Body of pancreas (tissue), 4 donors: ENCODE measurements at regions not wholly inside any gene's neighbourhood (a gene's known extent, or its start where the extent isn't known, plus 50 kb on each side); places are given as distances from the start of the nearest gene placed in this dataset.
A peak's percentile ranks its signal among the peaks of the same experiment; 100 is the strongest.

Source experiments
- ATAC-seq: fragments of 150-250 bp; one replicate; pipeline ENCODE4 v1.9.1; 2016
- DNase-seq, 4 donors: peaks; one replicate each; pipeline ENCODE4 v3.0.0-alpha.2; 2019
- H3K27ac ChIP-seq, 4 donors: fragments of 200-600 bp; sonication (generic); 1 replicate in 3 of 4; 2 replicates in 1 of 4; pipeline versions ENCODE4 v1.5.1 to v1.6.1; 2016 to 2019; ENCODE audit warnings: mild to moderate bottlenecking in 1 of 4, mixed read lengths in 1 of 4, moderate library complexity in 1 of 4
- H3K27me3 ChIP-seq, 2 donors: fragments of 200-600 bp; sonication (generic); one replicate each; pipeline ENCODE4 v1.6.0; 2016; ENCODE audit warnings: mild to moderate bottlenecking in 1 of 2
- H3K36me3 ChIP-seq, 2 donors: fragments of 200-600 bp; sonication (generic); replicated peaks in 1 of 2; 2 replicates each; pipeline ENCODE4 v1.5.1; 2016; ENCODE audit warnings: low read depth in 2 of 2; ENCODE audit not compliant: insufficient read depth in 1 of 2
- H3K4me1 ChIP-seq: fragments of 200-600 bp; sonication (generic); one replicate; pipeline ENCODE4 v1.6.0; 2016
- H3K4me3 ChIP-seq, 2 donors: fragments of 200-600 bp; sonication (generic); 1 replicate in 1 of 2; 2 replicates in 1 of 2; pipeline ENCODE4 v1.5.1; 2016 to 2019
- H3K9me3 ChIP-seq, 3 donors: fragments of 200-600 bp; sonication (generic); 1 replicate in 2 of 3; 2 replicates in 1 of 3; pipeline ENCODE4 v1.5.1; 2016
- CTCF ChIP-seq, 7 experiments: fragments of 450-650 bp in 4 of 7; fragments of 200-600 bp in 3 of 7; sonication (generic) in 3 of 7; IDR thresholded peaks; one replicate each; pipeline ENCODE4 v1.5.1; 2016 to 2019; ENCODE audit warnings: antibody characterized with exemption in 7 of 7
- POLR2A ChIP-seq, 3 donors: fragments of 450-650 bp; IDR thresholded peaks; one replicate each; pipeline ENCODE4 v1.6.1; 2016; ENCODE audit warnings: antibody characterized with exemption in 3 of 3, mild to moderate bottlenecking in 2 of 3
- WGBS, 2 donors: methylation state at CpG; one replicate each; pipeline ENCODE4 v1.1.5; 2017; 5-methylcytosine and 5-hydroxymethylcytosine counted together
- intact Hi-C: fragments of 100-400 bp; cut with DNase I; formaldehyde crosslinking; loops from one replicate; pipeline ENCODE4 v1.15.1; 2023

GRCh38 chr13:29907670-29908069 is 57.3 kb upstream of the UBL3 start:
- 84 to 85% methylated on average over 8 of the region's 8 CpGs for WGBS, 2 donors
- intact Hi-C loops: no loop called here
- no peak for DNase-seq

DNA sequence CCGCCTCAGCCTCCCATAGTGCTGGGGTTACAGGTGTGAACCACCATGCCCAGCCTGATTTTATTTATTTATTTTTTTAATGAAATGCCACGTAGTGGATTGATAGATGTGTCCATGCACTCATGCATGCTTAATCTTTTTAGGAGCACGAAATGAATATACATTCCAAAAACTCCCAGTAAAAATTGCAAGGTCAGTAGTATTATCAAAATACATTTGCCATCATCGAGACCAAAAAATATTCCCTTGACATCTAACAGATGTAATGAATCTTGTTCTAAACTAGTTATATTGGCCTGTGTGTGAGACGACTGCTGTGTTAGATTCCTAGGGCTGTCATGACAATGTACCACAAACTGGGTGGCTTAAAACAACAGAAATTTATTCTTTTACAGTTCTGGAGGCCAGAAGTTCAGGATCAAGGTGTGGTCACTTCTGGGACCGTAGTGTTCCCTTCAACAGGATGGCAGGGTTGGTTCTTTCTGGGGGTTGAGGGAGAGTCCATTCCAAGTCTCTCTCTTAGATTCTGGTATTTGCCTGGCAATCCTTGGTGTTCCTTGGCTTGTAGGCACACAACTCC is 56.1 kb upstream of the UBL3 start:
- Histone ChIP-seq H3K27ac (no peak overlapping the region), H3K4me3 (no peak overlapping the region), H3K36me3 (no peaks in the 10 kb centered on the region), H3K9me3 (no peaks in the 10 kb centered on the region), H3K27me3 (no peaks in the 10 kb centered on the region), H3K4me1 (peaks cover 4% of the 10 kb centered on the region)
- DNase-seq (no peak), ATAC-seq (no peak)
- TF ChIP-seq CTCF (IDR thresholded peaks at IDR 0.05) (no peak), POLR2A (IDR thresholded peaks at IDR 0.05) (no peak)
- intact Hi-C loops: no loop called here
- 87 to 91% methylated on average over 6 of the region's 6 CpGs for WGBS, 2 donors

More at GRCh38 chr13:29907670-29908069, 57.3 kb upstream of the UBL3 start:
- Histone ChIP-seq H3K36me3 (no peaks in the 10 kb centered on the region), H3K27me3 (no peaks in the 10 kb centered on the region), H3K27ac (no peak overlapping the region), H3K9me3 (no peaks in the 10 kb centered on the region), H3K4me3 (no peak overlapping the region), H3K4me1 (peaks cover 4% of the 10 kb centered on the region)
- no peak for ATAC-seq
- TF ChIP-seq CTCF (IDR thresholded peaks at IDR 0.05) (no peak), POLR2A (IDR thresholded peaks at IDR 0.05) (no peak)

DNA sequence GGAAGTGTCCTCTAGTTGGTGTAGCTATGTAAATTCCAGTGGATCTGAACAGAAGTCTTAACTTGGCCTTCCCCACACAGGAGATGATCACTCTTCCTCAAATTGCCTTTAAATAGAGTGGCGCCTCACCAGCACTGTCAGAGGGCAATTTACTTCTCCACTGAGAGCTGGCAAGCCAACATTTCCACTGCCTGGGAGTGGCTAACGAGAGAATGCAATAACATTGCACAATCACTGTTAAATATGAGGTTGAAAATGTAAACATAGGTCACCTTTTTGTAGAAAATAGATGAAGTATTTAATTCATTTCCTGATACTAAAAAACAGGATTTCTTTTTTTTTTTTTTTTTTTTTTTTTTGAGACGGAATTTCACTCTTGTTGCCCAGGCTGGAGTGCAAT is 55.4 kb upstream of the UBL3 start:
- ATAC-seq (peak; percentile 71), DNase-seq (peak in 3 of 4 donors; percentile 38 to 59 (median 56))
- H3K4me1 ChIP-seq: peaks cover 4% of the 10 kb centered on the region
- no peaks in the 10 kb centered on the region for H3K36me3 ChIP-seq
- H3K27ac ChIP-seq: no peak overlapping the region
- no peak for TF ChIP-seq POLR2A (IDR thresholded peaks at IDR 0.05)
- no peak for TF ChIP-seq CTCF (IDR thresholded peaks at IDR 0.05)
- no peak overlapping the region for H3K4me3 ChIP-seq
- no peaks in the 10 kb centered on the region for H3K27me3 ChIP-seq
- H3K9me3 ChIP-seq: no peaks in the 10 kb centered on the region
- 52 to 57% methylated on average over 3 of the region's 3 CpGs for WGBS, 2 donors
- intact Hi-C loops: no loop called here

DNA sequence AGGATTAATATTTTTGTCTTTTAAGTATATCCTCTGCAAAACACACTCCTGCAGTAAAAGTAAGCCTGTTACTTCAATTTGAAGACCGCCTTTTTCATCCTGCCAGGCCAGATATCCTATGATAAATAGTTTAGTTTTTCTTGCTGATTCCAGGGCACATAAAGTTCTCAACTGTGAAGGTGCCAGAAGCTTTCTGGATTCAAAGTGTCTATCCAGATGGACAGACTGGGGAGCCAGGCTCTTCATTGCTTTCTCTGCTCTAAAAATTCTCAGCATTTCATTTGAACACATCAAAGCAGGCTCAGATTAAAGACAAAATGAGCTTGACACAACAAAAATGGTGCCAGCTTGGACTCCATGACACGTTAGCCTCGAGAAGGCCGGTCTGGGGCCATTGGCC is 53.6 kb upstream of the UBL3 start:
- 80 to 91% methylated on average over 4 of the region's 4 CpGs for WGBS, 2 donors
- H3K4me3 ChIP-seq: no peak overlapping the region
- H3K36me3 ChIP-seq: no peaks in the 10 kb centered on the region
- H3K27ac ChIP-seq: no peak overlapping the region
- no peak for TF ChIP-seq CTCF (IDR thresholded peaks at IDR 0.05)
- no peak for TF ChIP-seq POLR2A (IDR thresholded peaks at IDR 0.05)
- peaks cover 4% of the 10 kb centered on the region for H3K4me1 ChIP-seq
- H3K27me3 ChIP-seq: no peaks in the 10 kb centered on the region
- no peaks in the 10 kb centered on the region for H3K9me3 ChIP-seq
- ATAC-seq (no peak), DNase-seq (no peak)
- intact Hi-C loops: no loop called here

DNA sequence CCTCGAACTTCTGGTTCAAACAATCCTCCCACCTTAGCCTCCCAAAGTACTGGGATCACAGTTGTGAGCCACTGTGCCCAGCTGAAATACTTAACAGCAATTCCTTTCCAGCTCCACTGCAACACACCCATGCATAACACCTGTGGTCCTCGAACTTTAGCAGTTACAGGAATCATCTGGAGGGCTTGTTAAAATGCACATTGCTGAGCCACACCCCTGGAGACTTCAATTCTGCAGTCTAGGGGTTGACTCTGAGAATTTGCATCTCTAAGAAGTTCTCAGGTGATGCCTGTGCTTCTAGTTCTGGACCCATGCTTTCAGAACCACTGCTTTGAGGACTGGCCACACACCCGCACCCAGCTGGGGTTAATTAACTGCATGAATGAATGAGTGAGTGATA is 53.1 kb upstream of the UBL3 start:
- no peak for ATAC-seq
- no peak for DNase-seq
- no peak for TF ChIP-seq POLR2A (IDR thresholded peaks at IDR 0.05)
- intact Hi-C loops: no loop called here
- Histone ChIP-seq H3K4me1 (peaks cover 4% of the 10 kb centered on the region), H3K27me3 (no peaks in the 10 kb centered on the region), H3K9me3 (no peaks in the 10 kb centered on the region), H3K27ac (no peak overlapping the region), H3K36me3 (no peaks in the 10 kb centered on the region), H3K4me3 (no peak overlapping the region)
- WGBS, 2 donors: 67 to 73% methylated on average over 3 of the region's 3 CpGs
